SJCRH30 (cell line): ENCODE measurements at regions not wholly inside any gene's neighbourhood (a gene's known extent, or its start where the extent isn't known, plus 50 kb on each side); places are given as distances from the start of the nearest gene placed in this dataset.

Source experiments
- DNase-seq, 2 experiments: peaks; one replicate each; pipeline ENCODE4 v3.0.0-alpha.2; 2015 to 2020
- H3K27ac ChIP-seq: fragments of 250-450 bp; sonication (Bioruptor Pico); 2 replicates; pipeline ENCODE4 v1.5.1; 2020; ENCODE audit warnings: mild to moderate bottlenecking, moderate library complexity
- H3K27me3 ChIP-seq: fragments of 250-450 bp; sonication (Bioruptor Pico); 2 replicates; pipeline ENCODE4 v1.5.1; 2020; ENCODE audit warnings: mild to moderate bottlenecking, moderate library complexity
- H3K36me3 ChIP-seq: fragments of 250-450 bp; sonication (Bioruptor Pico); 2 replicates; pipeline ENCODE4 v1.5.1; 2020; ENCODE audit warnings: mild to moderate bottlenecking, moderate library complexity
- H3K4me1 ChIP-seq: fragments of 250-450 bp; sonication (Bioruptor Pico); 2 replicates; pipeline ENCODE4 v1.5.1; 2020; ENCODE audit warnings: mild to moderate bottlenecking, moderate library complexity
- H3K4me3 ChIP-seq: fragments of 250-450 bp; sonication (Bioruptor Pico); 2 replicates; pipeline ENCODE4 v1.5.1; 2020; ENCODE audit warnings: mild to moderate bottlenecking, moderate library complexity
- H3K9me3 ChIP-seq: fragments of 250-450 bp; sonication (Bioruptor Pico); replicated peaks from 2 replicates; pipeline ENCODE4 v1.5.1; 2020; ENCODE audit warnings: mild to moderate bottlenecking, moderate library complexity

DNA sequence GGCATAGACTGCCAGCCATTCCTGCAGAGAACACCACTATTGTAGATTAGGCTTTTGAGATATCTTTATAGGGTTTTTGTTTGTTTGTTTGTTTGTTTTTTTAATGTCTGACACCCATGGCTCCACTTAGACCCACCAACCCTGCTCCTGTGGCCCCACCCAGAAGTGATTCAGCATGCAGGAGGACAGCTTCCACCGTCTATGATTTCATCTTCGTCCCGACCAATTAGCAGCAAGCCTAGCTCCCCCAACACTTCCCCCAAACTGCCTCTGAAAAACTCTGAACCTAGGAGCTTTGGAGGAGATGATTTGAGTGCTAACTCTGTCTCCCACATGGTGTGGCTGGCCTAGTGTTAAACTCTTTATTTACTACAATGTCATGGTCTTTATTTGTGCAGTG lies 108.3 kb upstream of the RXFP2 start:
- DNase-seq, result no peak
- H3K4me1 ChIP-seq, result no peaks in the 10 kb centered on the region
- H3K27ac ChIP-seq, result no peak overlapping the region
- no peaks in the 10 kb centered on the region for H3K36me3 ChIP-seq
- no peaks in the 10 kb centered on the region for H3K27me3 ChIP-seq
- H3K4me3 ChIP-seq, result no peak overlapping the region
- no peaks in the 10 kb centered on the region for H3K9me3 ChIP-seq

DNA sequence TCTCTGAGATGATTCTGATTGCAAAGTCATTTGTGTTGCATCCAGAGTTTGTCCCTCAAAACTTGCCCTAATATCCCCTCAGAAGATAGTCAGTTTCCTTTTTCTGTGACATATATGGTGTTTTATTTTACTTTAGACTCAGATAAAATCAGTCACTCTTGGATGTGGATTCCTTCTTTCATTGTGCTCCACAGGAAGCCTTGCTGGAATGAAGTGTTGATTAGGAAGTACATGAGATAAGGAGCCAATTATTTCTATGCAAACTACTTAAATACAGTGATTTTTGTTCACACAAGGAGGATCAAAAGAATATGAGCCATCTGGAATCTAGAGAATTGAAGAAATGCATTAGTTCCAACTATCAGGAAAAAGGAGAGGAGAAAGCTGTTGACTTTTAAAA lies 107.6 kb upstream of the RXFP2 start:
- no peak overlapping the region for H3K4me3 ChIP-seq

GRCh38 chr13:31638577-31638976 lies 100.7 kb upstream of the RXFP2 start:
- H3K4me1 ChIP-seq, result no peaks in the 10 kb centered on the region
- H3K36me3 ChIP-seq, result no peaks in the 10 kb centered on the region; the same call in 1 of the 2 replicates
- H3K4me3 ChIP-seq, result no peak overlapping the region
- DNase-seq, result no peak
- no peaks in the 10 kb centered on the region for H3K9me3 ChIP-seq
- H3K27me3 ChIP-seq, result no peaks in the 10 kb centered on the region
- H3K27ac ChIP-seq, result no peak overlapping the region

More for the DNA sequence above, 107.6 kb upstream of the RXFP2 start:
- H3K9me3 ChIP-seq, result no peaks in the 10 kb centered on the region
- no peak overlapping the region for H3K27ac ChIP-seq
- H3K4me1 ChIP-seq, result no peaks in the 10 kb centered on the region
- no peaks in the 10 kb centered on the region for H3K27me3 ChIP-seq
- H3K36me3 ChIP-seq, result no peaks in the 10 kb centered on the region
- no peak for DNase-seq

DNA sequence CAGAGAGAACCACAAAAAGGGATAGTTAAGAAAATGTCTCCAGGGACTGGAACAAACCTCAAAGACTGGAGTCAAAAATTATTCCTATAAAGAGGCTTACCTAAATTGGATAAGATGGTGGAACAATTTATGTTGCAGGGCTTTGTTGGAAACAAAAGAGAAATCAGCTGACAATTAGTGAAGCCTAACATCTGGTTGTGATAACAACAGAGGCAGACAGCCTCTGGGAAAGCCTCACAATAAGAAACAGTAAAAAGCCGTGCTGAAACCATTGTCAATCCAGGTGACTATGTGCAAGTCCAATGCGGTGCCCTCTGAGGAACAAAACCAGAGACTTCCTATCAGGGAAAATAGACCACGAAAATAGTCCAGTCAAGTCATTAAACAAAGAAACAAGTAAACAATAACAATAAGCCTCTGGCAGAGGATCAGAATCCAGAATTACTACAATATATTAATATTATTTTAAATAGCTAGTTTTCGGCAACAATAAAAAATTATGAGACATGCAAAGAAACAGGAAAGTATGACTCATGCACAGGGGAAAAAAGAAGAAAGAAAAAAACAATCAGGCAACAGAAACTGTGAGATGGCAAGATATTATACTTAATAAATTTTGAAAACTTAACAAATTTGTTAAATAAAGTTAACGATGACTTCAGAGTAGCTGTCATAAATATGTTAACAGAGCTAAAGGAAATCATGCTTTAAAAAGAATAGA lies 99.7 kb upstream of the RXFP2 start:
- Histone ChIP-seq H3K4me1 (no peaks in the 10 kb centered on the region), H3K9me3 (no peaks in the 10 kb centered on the region), H3K4me3 (no peak overlapping the region), H3K27ac (no peak overlapping the region), H3K36me3 (no peaks in the 10 kb centered on the region; the same call in 1 of the 2 replicates), H3K27me3 (no peaks in the 10 kb centered on the region)
- DNase-seq, result no peak

- Histone ChIP-seq H3K27me3 (peaks cover 9% of the 10 kb centered on the region; the same call in 1 of the 2 replicates), H3K36me3 (no peaks in the 10 kb centered on the region), H3K4me3 (no peak overlapping the region), H3K27ac (no peak overlapping the region), H3K4me1 (no peaks in the 10 kb centered on the region), H3K9me3 (no peaks in the 10 kb centered on the region)
- no peak for DNase-seq
These were observed 89.6 kb upstream of the RXFP2 start for GRCh38 chr13:31649766-31650165.

- no peak overlapping the region for H3K27ac ChIP-seq
- DNase-seq, result no peak
- no peak overlapping the region for H3K4me3 ChIP-seq
These were observed 85.6 kb upstream of the RXFP2 start for GRCh38 chr13:31653730-31654129.

DNA sequence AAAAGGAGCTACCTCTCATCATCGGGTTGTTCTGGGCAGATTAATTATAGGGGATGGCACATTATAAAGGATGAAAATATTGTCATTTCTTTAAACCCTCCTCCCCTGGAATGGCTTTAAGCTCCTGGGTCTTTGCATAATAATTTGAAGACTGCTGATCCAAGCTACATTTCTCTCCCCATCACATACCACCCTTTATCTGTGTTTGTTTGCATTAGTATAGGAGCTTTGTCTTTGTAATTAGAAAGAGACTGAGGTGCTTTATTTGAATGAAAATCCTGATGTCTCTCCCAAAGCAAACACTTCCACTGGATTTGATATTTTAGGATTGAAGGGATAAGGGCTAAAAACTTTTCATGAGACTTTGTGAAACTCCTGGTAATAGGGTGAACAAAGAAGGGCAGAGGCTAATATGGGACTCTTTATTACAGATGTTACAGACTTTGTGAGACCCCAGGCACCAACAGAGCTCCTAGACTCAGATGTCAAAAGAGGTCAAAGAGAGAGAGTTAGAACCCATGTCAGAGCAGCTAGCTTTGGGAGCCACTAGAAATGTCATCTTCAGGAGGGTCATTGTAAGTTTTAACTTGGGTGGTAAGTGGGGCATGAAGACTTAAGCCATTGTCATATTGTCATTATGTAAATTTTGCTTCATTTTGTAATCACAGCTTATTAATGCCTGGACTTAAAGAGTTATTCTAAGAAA lies 75.3 kb upstream of the RXFP2 start:
- Histone ChIP-seq H3K36me3 (no peaks in the 10 kb centered on the region), H3K4me3 (no peak overlapping the region), H3K4me1 (no peaks in the 10 kb centered on the region), H3K9me3 (no peaks in the 10 kb centered on the region), H3K27ac (no peak overlapping the region), H3K27me3 (no peaks in the 10 kb centered on the region)
- no peak for DNase-seq

More at GRCh38 chr13:31653730-31654129, 85.6 kb upstream of the RXFP2 start:
- Histone ChIP-seq H3K27me3 (peaks cover 9% of the 10 kb centered on the region; the same call in 1 of the 2 replicates), H3K36me3 (no peaks in the 10 kb centered on the region), H3K4me1 (no peaks in the 10 kb centered on the region), H3K9me3 (no peaks in the 10 kb centered on the region)

DNA sequence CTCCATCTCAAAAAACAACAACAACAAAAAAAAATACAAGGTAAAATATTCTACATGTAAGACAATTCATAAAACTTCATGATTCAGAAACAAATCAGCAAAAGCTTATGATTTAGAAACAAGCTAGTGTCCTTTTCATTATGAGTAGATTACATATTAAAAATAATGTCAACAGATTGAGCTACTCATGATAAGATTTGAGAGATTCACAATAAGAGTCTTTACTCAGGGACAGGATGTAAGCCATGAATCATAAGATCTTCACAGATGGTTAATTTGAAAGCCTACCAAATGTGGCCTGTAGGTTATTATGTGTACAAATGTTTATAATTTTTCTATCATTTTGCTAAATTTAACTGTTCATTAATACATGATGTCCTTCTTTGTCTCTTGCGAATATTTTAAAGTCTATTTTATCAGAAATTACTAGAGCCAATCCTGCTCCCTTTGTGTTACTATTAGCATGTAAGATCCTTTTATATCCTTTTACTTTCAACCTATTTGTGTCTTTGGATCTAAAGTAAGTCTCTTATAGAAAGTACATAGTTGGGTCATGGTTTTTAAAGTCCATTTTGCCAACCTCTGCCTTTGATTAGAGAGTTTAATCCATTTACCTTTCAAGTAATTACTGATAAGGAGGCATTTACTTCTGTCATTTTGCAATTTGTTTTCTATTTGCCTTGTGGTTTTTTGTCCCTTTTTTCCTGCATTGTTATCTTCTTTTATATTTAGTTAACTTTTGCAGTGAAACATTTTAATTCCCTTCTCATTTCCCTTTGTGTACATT lies 68.3 kb upstream of the RXFP2 start:
- Histone ChIP-seq H3K9me3 (no peaks in the 10 kb centered on the region), H3K27me3 (0 out of 2 replicates have a peak, but pooled peaks cover 3% of the 10 kb centered on the region), H3K4me1 (no peaks in the 10 kb centered on the region), H3K27ac (no peak overlapping the region), H3K4me3 (no peak overlapping the region), H3K36me3 (no peaks in the 10 kb centered on the region)
- DNase-seq, result no peak

DNA sequence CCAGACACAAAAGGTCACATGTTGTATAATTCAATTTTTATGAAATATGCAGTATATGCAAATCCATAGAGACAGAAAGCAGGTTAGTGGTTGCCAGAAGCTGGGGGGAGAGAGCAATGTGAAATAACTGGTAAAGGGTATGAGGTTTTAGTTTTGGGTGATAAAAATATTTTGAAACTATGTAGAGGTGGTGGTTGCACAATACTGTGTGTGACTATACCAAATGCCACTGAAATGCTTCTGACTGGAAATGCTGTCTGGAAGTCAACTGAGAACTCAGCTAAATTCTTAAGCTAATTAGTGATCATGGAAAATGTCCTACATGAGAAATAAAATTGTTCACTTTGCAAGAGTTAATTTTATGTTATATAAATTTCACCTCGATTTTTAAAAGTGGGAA lies 65.3 kb upstream of the RXFP2 start:
- no peak overlapping the region for H3K4me3 ChIP-seq
- no peak for DNase-seq
- no peaks in the 10 kb centered on the region for H3K4me1 ChIP-seq
- H3K27ac ChIP-seq, result no peak overlapping the region
- no peaks in the 10 kb centered on the region for H3K36me3 ChIP-seq
- H3K27me3 ChIP-seq, result 0 out of 2 replicates have a peak, but pooled peaks cover 3% of the 10 kb centered on the region
- no peaks in the 10 kb centered on the region for H3K9me3 ChIP-seq

GRCh38 chr13:31675440-31675953 lies 63.8 kb upstream of the RXFP2 start:
- no peaks in the 10 kb centered on the region for H3K4me1 ChIP-seq
- 0 out of 2 replicates have a peak, but pooled peaks cover 3% of the 10 kb centered on the region for H3K27me3 ChIP-seq
- no peaks in the 10 kb centered on the region for H3K36me3 ChIP-seq
- no peak overlapping the region for H3K27ac ChIP-seq
- DNase-seq, result no peak
- no peak overlapping the region for H3K4me3 ChIP-seq
- H3K9me3 ChIP-seq, result no peaks in the 10 kb centered on the region

GRCh38 chr13:31681133-31681532 lies 58.2 kb upstream of the RXFP2 start:
- H3K9me3 ChIP-seq, result no peaks in the 10 kb centered on the region
- no peaks in the 10 kb centered on the region for H3K36me3 ChIP-seq
- no peak overlapping the region for H3K27ac ChIP-seq
- H3K4me1 ChIP-seq, result no peaks in the 10 kb centered on the region
- no peak overlapping the region for H3K4me3 ChIP-seq
- H3K27me3 ChIP-seq, result 0 out of 2 replicates have a peak, but pooled peaks cover 4% of the 10 kb centered on the region
- no peak for DNase-seq

GRCh38 chr13:31684466-31684865 lies 54.9 kb upstream of the RXFP2 start:
- Histone ChIP-seq H3K9me3 (no peaks in the 10 kb centered on the region), H3K4me3 (no peak overlapping the region), H3K36me3 (no peaks in the 10 kb centered on the region), H3K27ac (no peak overlapping the region), H3K27me3 (0 out of 2 replicates have a peak, but pooled peaks cover 4% of the 10 kb centered on the region), H3K4me1 (no peaks in the 10 kb centered on the region)
- no peak for DNase-seq

DNA sequence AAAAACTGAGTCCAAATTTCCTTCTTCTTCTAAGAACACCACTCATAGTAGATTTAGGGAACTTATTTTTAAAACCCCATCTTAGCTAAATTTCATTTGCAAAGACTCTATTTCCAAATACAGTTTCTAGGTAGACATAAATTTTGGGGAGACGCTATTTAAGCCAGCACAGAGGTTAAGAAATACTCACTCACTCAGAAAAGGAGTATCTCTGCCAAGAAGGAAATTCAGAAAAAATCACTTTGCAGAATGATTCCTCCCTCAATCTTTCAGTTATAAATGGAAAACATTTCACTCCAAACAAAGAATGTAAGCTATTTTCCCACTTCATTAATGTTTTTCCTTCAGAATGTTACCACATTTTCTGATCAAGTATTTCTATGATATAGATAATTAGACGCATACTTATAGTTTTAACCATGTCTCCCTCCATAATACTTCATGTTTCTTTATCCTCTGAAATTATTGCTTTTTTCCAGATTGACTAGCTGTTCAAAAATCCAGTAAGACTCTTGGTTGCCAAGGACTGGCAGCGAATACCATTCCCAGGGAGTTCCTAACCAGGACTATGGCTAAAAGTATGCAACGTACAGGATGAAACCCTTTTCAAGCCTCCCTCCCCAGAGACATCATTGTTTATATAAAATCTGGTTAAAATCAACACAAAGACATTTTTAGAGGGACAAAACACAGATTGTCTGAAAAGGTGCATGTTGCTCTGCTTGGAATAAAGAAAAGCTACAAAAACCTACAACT lies 52.5 kb upstream of the RXFP2 start:
- Histone ChIP-seq H3K27ac (no peak overlapping the region), H3K4me1 (no peaks in the 10 kb centered on the region), H3K9me3 (no peaks in the 10 kb centered on the region), H3K4me3 (no peak overlapping the region), H3K36me3 (no peaks in the 10 kb centered on the region), H3K27me3 (0 out of 2 replicates have a peak, but pooled peaks cover 4% of the 10 kb centered on the region)
- DNase-seq, result no peak
